Fibroblast of villous mesenchyme (primary cell): ENCODE measurements at regions not wholly inside any gene's neighbourhood (a gene's known extent, or its start where the extent isn't known, plus 50 kb on each side); places are given as distances from the start of the nearest gene placed in this dataset.
"Not testable (repeated sequence)": the region's sequence is repeated elsewhere in the genome, so short reads cannot be mapped to it uniquely, and the experiment has no call there.

Experiments used
- DNase-seq: peaks from one replicate; pipeline ENCODE4 v3.0.0-alpha.2; 2010; ENCODE audit warnings: low read depth
- H3K4me3 ChIP-seq: 2 replicates; pipeline ENCODE4 v1.5.1; 2011; ENCODE audit warnings: low read depth, mild to moderate bottlenecking, low read length
- TF ChIP-seq, protein P1 (sequence below): IDR thresholded peaks from 2 replicates; pipeline ENCODE4 v1.5.1; 2012; ENCODE audit warnings: low read depth, mild to moderate bottlenecking, low read length; ENCODE audit not compliant: insufficient read depth

DNA sequence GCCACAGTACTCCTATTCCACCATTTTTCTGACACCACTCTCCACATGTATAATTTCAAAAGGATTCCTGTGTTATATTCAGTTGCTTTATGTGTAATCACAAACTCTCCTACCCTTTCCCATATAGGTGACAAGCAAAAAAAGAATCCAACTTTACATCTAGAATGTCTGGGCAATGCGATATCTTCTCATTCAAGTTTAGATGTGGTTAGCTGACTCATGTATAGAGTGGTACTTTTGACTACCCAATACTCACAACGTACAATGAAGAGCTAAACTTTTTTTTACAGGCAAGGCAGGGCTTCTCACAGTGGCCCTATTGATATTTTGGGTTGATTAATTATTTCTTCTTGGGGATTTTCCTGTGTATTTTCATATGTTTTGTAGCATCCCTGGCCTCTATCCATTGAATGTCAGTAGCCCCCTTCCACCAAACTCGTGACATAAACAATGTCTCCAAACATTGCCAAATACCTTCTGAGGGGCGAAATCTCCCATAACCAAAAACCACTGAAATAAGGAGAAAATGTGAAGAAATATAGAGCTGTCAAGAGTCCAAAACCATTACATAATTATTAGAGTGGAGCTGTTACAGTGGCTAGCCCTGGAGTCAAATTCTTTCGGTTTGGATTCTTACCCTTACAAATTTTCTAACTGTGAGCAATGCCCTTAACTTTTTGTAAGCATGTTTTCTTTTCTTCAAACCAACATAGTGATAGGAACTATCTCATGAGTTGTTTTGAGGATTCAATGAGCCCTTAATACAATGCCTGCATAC, 342.6 kb downstream of the NSUN3 start:
- TF ChIP-seq, protein P1, sequence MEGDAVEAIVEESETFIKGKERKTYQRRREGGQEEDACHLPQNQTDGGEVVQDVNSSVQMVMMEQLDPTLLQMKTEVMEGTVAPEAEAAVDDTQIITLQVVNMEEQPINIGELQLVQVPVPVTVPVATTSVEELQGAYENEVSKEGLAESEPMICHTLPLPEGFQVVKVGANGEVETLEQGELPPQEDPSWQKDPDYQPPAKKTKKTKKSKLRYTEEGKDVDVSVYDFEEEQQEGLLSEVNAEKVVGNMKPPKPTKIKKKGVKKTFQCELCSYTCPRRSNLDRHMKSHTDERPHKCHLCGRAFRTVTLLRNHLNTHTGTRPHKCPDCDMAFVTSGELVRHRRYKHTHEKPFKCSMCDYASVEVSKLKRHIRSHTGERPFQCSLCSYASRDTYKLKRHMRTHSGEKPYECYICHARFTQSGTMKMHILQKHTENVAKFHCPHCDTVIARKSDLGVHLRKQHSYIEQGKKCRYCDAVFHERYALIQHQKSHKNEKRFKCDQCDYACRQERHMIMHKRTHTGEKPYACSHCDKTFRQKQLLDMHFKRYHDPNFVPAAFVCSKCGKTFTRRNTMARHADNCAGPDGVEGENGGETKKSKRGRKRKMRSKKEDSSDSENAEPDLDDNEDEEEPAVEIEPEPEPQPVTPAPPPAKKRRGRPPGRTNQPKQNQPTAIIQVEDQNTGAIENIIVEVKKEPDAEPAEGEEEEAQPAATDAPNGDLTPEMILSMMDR: no peak
- H3K4me3 ChIP-seq: no peak overlapping the region
- DNase-seq: no peak

- TF ChIP-seq, protein P1: no peak
- no peak for DNase-seq
- no peak overlapping the region for H3K4me3 ChIP-seq
Observed at GRCh38 chr3:94406595-94406994, 343.7 kb downstream of the NSUN3 start.

DNA sequence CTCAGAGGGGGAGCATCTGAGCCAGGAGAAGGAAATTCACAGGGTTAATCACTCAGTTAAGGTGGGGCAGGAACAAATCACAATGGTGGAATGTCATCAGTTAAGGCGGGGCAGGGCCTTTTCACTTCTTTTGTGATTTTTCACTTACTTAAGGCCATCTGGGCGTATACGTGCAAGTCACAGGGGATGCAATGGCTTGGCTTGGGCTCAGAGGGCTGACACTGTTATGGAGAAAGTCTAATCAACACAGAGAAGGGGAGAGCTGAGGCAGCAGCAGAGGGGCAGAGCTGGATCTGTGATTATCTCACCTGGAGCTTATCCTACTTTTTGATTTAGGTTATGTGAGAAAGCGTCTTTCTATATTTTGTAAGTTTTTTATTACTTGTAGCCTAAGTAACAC, 350.1 kb downstream of the NSUN3 start:
- not testable (repeated sequence) for H3K4me3 ChIP-seq, DNase-seq

DNA sequence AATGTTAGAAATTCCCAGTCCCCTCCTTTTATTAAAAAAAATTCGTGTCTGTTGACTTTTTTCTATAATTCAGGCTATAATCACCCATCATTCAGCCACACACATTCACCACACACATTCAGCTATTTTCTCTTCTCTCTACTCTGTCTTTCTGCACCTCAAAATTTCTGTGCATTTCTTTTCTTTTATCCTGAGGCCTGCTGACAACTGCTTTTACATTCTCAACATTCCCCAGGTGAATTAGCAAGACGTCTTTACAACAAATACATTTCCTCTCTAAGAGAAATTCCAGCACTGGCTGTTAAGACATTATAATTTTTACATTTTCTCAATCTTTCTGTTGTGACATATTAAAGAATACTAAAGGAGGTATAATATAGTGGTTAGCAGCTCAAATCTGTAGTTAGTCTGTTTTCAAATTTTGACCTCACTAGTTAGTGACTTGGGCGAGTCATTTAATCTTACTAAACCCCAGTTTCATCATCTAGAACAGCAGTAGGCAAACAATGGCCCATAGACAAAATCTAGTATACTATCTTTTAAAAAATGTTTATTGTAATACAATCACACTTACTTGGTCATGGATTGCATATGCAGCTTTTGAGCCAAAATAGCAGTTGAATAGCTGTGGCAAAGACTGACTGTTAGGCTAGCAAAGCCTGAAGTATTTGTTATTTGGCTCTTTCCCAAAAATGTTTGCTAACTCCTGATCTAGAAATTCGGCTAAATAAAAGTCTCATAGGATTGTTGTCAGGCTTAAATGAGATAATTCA, 350.7 kb downstream of the NSUN3 start:
- peak; percentile 16 for DNase-seq
- H3K4me3 ChIP-seq: no peak overlapping the region
- TF ChIP-seq, protein P1: no peak

DNA sequence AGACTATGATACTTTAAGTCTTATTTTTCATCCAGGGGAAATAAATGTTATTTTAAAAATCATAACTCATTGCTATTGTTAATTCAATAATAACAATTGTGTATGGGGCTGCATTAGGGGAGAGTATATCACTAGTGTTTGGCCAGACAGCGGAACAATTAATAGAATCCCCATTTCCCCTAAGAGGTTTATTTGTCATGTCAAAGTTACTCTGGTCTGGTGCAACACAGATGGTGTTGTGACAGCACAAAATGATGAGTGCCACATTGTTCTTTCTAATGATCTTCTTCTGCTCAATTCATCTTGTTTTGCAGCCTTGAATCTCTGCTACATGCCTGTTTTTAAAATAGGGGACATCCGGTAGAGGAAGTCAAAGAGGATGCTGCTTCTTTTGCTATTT, 351.6 kb downstream of the NSUN3 start:
- TF ChIP-seq, protein P1: no peak
- DNase-seq: no peak
- H3K4me3 ChIP-seq: no peak overlapping the region

GRCh38 chr3:94416768-94417167, 353.9 kb downstream of the NSUN3 start:
- no peak overlapping the region for H3K4me3 ChIP-seq
- TF ChIP-seq, protein P1: no peak
- no peak for DNase-seq

DNA sequence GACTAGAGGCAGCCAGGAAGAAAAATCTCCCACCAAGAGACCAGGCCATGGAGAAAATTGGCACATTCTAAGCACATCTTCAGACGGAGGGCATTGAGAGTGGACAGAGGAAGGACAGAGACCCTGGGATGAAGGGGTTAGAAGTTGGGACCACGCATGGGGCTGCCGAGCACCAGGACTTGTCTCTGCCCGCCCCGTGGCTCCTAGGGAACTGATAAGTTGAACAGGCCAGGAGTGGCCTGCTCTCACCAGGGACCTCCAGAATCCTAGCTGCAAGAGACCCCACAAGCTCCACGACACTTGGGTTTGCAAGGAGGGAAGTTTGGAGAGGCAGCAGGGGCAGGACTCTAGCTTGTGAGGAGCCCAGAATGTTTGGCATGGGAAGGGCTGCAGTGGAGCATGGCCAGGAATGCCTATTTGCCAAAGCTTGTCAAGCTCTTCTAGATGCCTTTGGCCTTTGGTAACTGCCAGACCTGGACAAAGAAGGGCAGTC, 355.1 kb downstream of the NSUN3 start:
- no peak for DNase-seq
- no peak overlapping the region for H3K4me3 ChIP-seq
- TF ChIP-seq, protein P1: no peak
